Caco-2 (cell line): ENCODE measurements at regions not wholly inside any gene's neighbourhood (a gene's known extent, or its start where the extent isn't known, plus 50 kb on each side); places are given as distances from the start of the nearest gene placed in this dataset.

Experiments
- BruUV-seq: library from RNA; stranded (reverse); fragments of 400-500 nt; replicated peaks from 2 replicates; lab custom pipeline; 2021; lab: Mats Ljungman, UMichigan
- CTCF ChIA-PET: fragments of 300-600 bp; sonication (Branson Sonifier 250); formaldehyde crosslinking; loops from one replicate; lab custom pipeline; 2022; ENCODE audit warnings: antibody characterized with exemption; lab: Charles Lee
- POLR2A ChIA-PET: fragments of 300-600 bp; sonication (Branson Sonifier 250); formaldehyde crosslinking; loops from one replicate; lab custom pipeline; 2022; ENCODE audit warnings: antibody characterized with exemption; lab: Charles Lee
- DNase-seq, 2 experiments: peaks; one replicate each; pipeline versions ENCODE4 v3.0.0 to v3.0.0-alpha.2; 2020 to 2022
- H3K27me3 ChIP-seq: replicated peaks from 2 replicates; pipeline ENCODE4 v1.6.0; 2011; ENCODE audit warnings: low read length; ENCODE audit not compliant: control insufficient read depth, insufficient read depth
- H3K36me3 ChIP-seq: 2 replicates; pipeline ENCODE4 v1.5.1; 2011; ENCODE audit warnings: low read length; ENCODE audit not compliant: control insufficient read depth, insufficient read depth
- H3K4me1 ChIP-seq: fragments of 250-450 bp; sonication (Bioruptor Pico); 2 replicates; pipeline ENCODE4 v1.5.1; 2020; ENCODE audit warnings: mild to moderate bottlenecking
- H3K4me3 ChIP-seq: 2 replicates; pipeline ENCODE4 v1.5.1; 2011; ENCODE audit warnings: low read depth, mild to moderate bottlenecking, control low read depth, low read length
- H3K9me3 ChIP-seq: fragments of 250-450 bp; sonication (Bioruptor Pico); 2 replicates; pipeline ENCODE4 v1.5.1; 2020; ENCODE audit warnings: mild to moderate bottlenecking, moderate library complexity
- H3K27ac Mint-ChIP-seq: one replicate; pipeline ENCODE4 v1.8.0; 2022; ENCODE audit warnings: mixed read lengths; ENCODE audit not compliant: unreplicated experiment
- H3K27me3 Mint-ChIP-seq: one replicate; pipeline ENCODE4 v1.8.0; 2022; ENCODE audit warnings: mixed read lengths; ENCODE audit not compliant: insufficient read depth, unreplicated experiment
- H3K36me3 Mint-ChIP-seq: one replicate; pipeline ENCODE4 v1.8.0; 2022; ENCODE audit warnings: mild to moderate bottlenecking, mixed read lengths; ENCODE audit not compliant: insufficient read depth, unreplicated experiment
- H3K4me1 Mint-ChIP-seq: one replicate; pipeline ENCODE4 v1.8.0; 2022; ENCODE audit warnings: low read depth, mixed read lengths; ENCODE audit not compliant: unreplicated experiment
- H3K4me3 Mint-ChIP-seq: one replicate; pipeline ENCODE4 v1.8.0; 2022; ENCODE audit warnings: mild to moderate bottlenecking, moderate library complexity, mixed read lengths; ENCODE audit not compliant: unreplicated experiment
- H3K9me3 Mint-ChIP-seq: one replicate; pipeline ENCODE4 v1.8.0; 2022; ENCODE audit warnings: mixed read lengths; ENCODE audit not compliant: unreplicated experiment
- CTCF ChIP-seq, 2 experiments: fragments of 200-600 bp in 1 of 2; IDR thresholded peaks; 1 replicate in 1 of 2; 2 replicates in 1 of 2; pipeline versions ENCODE4 v1.5.1 to v1.8.0; 2011 to 2022; ENCODE audit warnings: antibody characterized with exemption in 1 of 2, control low read depth in 1 of 2, inconsistent platforms in 1 of 2, low read depth in 1 of 2, low read length in 1 of 2, mild to moderate bottlenecking in 1 of 2, moderate library complexity in 1 of 2; ENCODE audit not compliant: insufficient read depth in 1 of 2, severe bottlenecking in 1 of 2, unreplicated experiment in 1 of 2
- intact Hi-C: fragments of 100-400 bp; cut with micrococcal nuclease; formaldehyde crosslinking; loops from one replicate; pipeline ENCODE4 v1.10.0; 2022; ENCODE audit not compliant: unreplicated experiment

GRCh38 chr2:51324051-51324450 is 292.1 kb upstream of the NRXN1 start:
- no peaks in the 10 kb centered on the region for H3K4me1 Mint-ChIP-seq

GRCh38 chr2:51322613-51323012 is 290.7 kb upstream of the NRXN1 start:
- BruUV-seq = no TSS peak
- ChIA-PET POLR2A (no interaction called here), CTCF (no interaction called here)
- DNase-seq = no peak
- H3K4me3 ChIP-seq = no peak overlapping the region
- no peaks in the 10 kb centered on the region for H3K27me3 ChIP-seq
- H3K9me3 ChIP-seq = no peaks in the 10 kb centered on the region
- H3K36me3 Mint-ChIP-seq = no peaks in the 10 kb centered on the region
- H3K27ac Mint-ChIP-seq = no peak overlapping the region
- peaks cover 2% of the 10 kb centered on the region for H3K9me3 Mint-ChIP-seq
- H3K36me3 ChIP-seq = no peaks in the 10 kb centered on the region
- no peak overlapping the region for H3K4me3 Mint-ChIP-seq
- no peaks in the 10 kb centered on the region for H3K4me1 ChIP-seq
- H3K27me3 Mint-ChIP-seq = no peaks in the 10 kb centered on the region
- no peaks in the 10 kb centered on the region for H3K4me1 Mint-ChIP-seq
- intact Hi-C loops = no loop called here
- no peak for TF ChIP-seq CTCF (IDR thresholded peaks at IDR 0.05; ENCODE audit: insufficient read depth in 1 of 2, low read depth in 1 of 2, low read length in 1 of 2, severe bottlenecking in 1 of 2, unreplicated experiment in 1 of 2)

More at GRCh38 chr2:51324051-51324450, 292.1 kb upstream of the NRXN1 start:
- intact Hi-C loops = no loop called here
- Mint-ChIP-seq H3K4me3 (no peak overlapping the region), H3K9me3 (no peaks in the 10 kb centered on the region), H3K36me3 (no peaks in the 10 kb centered on the region), H3K27ac (no peak overlapping the region), H3K27me3 (no peaks in the 10 kb centered on the region)
- Histone ChIP-seq H3K4me3 (no peak overlapping the region), H3K4me1 (no peaks in the 10 kb centered on the region), H3K36me3 (no peaks in the 10 kb centered on the region), H3K9me3 (no peaks in the 10 kb centered on the region), H3K27me3 (no peaks in the 10 kb centered on the region)
- no TSS peak for BruUV-seq
- POLR2A ChIA-PET = no interaction called here
- no peak for TF ChIP-seq CTCF (IDR thresholded peaks at IDR 0.05; ENCODE audit: insufficient read depth in 1 of 2, low read depth in 1 of 2, low read length in 1 of 2, severe bottlenecking in 1 of 2, unreplicated experiment in 1 of 2)
- CTCF ChIA-PET = no interaction called here
- no peak for DNase-seq

- no peak for DNase-seq
- Mint-ChIP-seq H3K27ac (no peak overlapping the region), H3K4me1 (no peaks in the 10 kb centered on the region), H3K27me3 (no peaks in the 10 kb centered on the region), H3K9me3 (no peaks in the 10 kb centered on the region), H3K36me3 (no peaks in the 10 kb centered on the region), H3K4me3 (no peak overlapping the region)
- TF ChIP-seq CTCF (IDR thresholded peaks at IDR 0.05; ENCODE audit: insufficient read depth in 1 of 2, low read depth in 1 of 2, low read length in 1 of 2, severe bottlenecking in 1 of 2, unreplicated experiment in 1 of 2) = no peak
- no peak overlapping the region for H3K4me3 ChIP-seq
- CTCF ChIA-PET = no interaction called here
- intact Hi-C loops = no loop called here
- no peaks in the 10 kb centered on the region for H3K27me3 ChIP-seq
- no peaks in the 10 kb centered on the region for H3K36me3 ChIP-seq
- no peaks in the 10 kb centered on the region for H3K4me1 ChIP-seq
- BruUV-seq = no TSS peak
- no peaks in the 10 kb centered on the region for H3K9me3 ChIP-seq
- POLR2A ChIA-PET = no interaction called here
Measured at GRCh38 chr2:51304311-51304710, 272.4 kb upstream of the NRXN1 start.
